GM10248 (cell line): ENCODE measurements at regions not wholly inside any gene's neighbourhood (a gene's known extent, or its start where the extent isn't known, plus 50 kb on each side); places are given as distances from the start of the nearest gene placed in this dataset.
"Not testable (repeated sequence)": the region's sequence is repeated elsewhere in the genome, so short reads cannot be mapped to it uniquely, and the experiment has no call there.

Experiments
- CTCF ChIA-PET: fragments of 300-600 bp; sonication (Branson Sonifier 250); formaldehyde crosslinking; extraction: SDS; loops from one replicate; lab custom pipeline; 2021; ENCODE audit warnings: antibody characterized with exemption; lab: Yijun Ruan, JAX
- POLR2A ChIA-PET: fragments of 350-650 bp; sonication (Branson Sonifier 250); formaldehyde crosslinking; extraction: SDS; loops from one replicate; lab custom pipeline; 2020; ENCODE audit warnings: antibody characterized with exemption; lab: Yijun Ruan, JAX
- DNase-seq: peaks from one replicate; pipeline ENCODE4 v3.0.0; 2012; ENCODE audit errors: extremely low spot score
- TF ChIP-seq, protein P1 (sequence below): IDR thresholded peaks from 2 replicates; pipeline ENCODE4 v1.5.1; 2012; ENCODE audit warnings: mild to moderate bottlenecking, low read depth; ENCODE audit errors: extremely low read depth, missing control alignments, control extremely low read depth

DNA sequence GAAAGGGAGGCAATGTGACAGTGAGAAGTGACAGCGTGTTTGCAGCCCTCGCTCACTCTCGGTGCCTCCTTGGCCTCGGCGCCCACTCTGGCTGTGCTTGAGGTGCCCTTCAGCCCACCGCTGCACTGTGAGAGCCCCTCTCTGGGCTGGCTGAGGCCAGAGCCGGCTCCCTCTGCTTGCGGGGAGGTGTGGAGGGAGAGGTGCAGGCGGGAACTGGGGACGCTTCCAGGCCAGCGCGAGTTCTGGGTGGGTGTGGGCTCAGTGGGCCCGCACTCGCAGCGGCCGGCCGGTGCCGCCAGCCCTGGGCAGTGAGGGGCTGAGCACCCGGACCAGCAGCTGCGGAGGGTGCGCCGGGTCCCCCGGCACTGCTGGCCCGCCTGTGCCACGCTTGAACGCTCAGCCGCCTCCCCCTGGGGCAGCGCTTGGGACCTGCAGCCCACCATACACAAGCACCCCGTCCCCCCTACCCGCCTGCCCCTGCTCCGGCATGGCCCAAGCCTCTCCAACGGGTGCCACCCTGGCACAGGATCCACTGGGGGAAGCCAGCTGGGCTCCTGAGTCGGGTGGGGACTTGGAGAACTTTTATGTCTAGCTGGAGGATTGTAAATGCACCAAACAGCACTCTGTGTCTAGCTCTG lies 1142.8 kb upstream of the INTU start:
- POLR2A ChIA-PET, result no interaction called here
- TF ChIP-seq, protein P1, sequence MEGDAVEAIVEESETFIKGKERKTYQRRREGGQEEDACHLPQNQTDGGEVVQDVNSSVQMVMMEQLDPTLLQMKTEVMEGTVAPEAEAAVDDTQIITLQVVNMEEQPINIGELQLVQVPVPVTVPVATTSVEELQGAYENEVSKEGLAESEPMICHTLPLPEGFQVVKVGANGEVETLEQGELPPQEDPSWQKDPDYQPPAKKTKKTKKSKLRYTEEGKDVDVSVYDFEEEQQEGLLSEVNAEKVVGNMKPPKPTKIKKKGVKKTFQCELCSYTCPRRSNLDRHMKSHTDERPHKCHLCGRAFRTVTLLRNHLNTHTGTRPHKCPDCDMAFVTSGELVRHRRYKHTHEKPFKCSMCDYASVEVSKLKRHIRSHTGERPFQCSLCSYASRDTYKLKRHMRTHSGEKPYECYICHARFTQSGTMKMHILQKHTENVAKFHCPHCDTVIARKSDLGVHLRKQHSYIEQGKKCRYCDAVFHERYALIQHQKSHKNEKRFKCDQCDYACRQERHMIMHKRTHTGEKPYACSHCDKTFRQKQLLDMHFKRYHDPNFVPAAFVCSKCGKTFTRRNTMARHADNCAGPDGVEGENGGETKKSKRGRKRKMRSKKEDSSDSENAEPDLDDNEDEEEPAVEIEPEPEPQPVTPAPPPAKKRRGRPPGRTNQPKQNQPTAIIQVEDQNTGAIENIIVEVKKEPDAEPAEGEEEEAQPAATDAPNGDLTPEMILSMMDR, result no peak
- DNase-seq, result no peak
- CTCF ChIA-PET, result no interaction called here

DNA sequence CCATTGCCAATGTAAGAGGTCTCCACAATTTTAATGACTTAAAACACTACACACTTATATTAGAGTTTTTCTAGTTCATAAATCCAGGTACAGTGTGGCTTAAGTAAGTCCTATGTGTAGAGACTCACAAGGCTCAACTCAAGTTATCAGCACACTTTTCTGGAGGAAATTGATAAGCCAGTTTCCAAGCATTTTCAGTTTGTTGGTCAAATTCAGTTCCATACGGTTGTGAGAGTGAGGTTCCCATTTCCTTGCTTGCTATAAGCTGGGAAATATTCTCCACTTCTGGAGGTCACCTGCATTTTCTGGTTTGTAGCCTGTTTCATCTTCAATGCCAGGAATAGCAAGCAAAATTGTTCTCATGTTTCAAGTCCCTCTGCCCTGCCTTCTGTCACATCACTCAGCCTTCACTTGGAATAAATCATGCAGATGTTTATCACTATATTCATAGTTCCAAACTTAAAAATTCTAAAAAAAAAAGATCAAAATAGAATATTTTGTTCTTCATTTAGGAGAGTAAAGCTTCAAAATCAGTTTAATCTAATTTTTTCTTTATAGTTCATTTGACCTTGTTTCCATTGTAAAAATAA lies 1137.5 kb upstream of the INTU start:
- DNase-seq, result no peak
- TF ChIP-seq, protein P1, result no peak
- POLR2A ChIA-PET, result no interaction called here
- CTCF ChIA-PET, result no interaction called here

DNA sequence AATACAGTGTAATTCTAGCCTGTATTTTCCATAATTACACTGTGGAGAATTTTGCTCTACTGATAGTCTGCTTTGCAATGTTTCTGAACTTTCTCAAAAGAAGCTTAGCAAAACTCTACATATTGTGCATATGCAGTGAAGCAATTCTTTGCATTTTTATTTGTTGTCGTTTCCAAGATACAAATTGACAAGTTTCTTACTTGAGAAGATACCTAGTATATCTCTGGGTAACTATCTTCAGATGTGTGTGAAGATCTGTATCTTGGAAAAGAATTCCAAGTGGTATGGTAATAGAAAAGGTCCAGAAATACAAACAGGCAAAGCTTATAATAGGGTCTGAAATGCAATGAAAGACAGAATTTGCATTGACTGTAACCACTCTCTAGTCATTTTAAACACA lies 1119.8 kb upstream of the INTU start:
- no peak for DNase-seq
- ChIA-PET POLR2A (no interaction called here), CTCF (no interaction called here)
- TF ChIP-seq, protein P1, result no peak

DNA sequence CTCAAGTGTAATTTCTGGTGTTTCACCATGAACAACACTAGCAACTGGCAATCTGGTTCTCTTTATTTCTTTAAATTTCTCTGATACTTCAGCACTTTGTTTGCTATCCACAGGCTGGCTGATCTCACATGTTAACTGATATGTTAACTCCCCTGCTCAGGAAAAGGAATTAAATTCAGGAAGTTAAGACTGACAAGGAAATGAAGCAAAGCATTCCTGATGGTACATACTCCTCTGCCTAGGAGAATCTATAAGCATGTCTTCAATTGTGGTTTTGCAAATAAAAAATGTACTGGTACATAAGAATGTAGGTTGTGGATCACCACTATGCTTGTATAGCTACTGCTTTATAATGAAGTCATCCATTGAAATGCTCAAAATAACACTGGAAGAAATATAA lies 1119.2 kb upstream of the INTU start:
- CTCF ChIA-PET, result no interaction called here
- POLR2A ChIA-PET, result no interaction called here
- TF ChIP-seq, protein P1, result no peak
- DNase-seq, result no peak

DNA sequence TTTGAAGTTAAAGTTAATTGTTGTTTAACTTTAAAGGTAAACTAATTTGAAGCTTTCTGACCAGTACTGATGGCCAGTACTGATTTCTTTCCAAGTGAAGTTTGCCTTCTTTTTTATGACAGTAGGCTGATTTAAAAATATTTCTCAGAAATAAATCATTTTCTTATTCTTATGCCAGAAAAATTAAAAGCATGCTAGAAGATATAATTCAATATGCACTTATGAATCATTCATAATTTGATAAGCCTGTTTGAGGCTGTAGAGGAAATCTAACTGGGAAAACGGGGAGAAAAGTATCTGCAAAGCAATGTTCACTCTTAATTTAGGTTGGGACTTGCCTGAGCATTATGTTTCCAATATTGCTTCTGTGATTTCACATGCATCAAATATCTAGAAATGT lies 1112.0 kb upstream of the INTU start:
- CTCF ChIA-PET, result no interaction called here
- POLR2A ChIA-PET, result no interaction called here

DNA sequence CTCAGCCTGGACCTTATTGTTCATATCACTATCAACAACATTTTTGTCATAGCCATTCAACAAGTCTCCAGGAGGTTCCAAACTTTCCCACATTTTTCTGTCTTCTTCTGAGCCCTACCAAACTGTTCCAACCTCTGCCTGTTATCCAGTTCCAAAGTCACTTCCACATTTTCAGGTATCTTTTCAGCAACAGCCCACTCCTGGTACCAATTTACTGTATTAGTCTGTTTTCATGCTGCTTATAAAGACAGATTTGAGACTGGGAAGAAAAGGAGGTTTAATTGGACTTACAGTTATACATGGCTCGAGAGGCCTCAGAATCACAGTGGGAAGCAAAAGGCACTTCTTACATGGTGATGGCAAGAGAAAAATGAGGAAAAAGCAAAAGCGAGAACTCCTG lies 1107.4 kb upstream of the INTU start:
- CTCF ChIA-PET, POLR2A ChIA-PET, DNase-seq: not testable (repeated sequence)

More for the DNA sequence above, 1112.0 kb upstream of the INTU start:
- DNase-seq, result no peak
- TF ChIP-seq, protein P1, result no peak

DNA sequence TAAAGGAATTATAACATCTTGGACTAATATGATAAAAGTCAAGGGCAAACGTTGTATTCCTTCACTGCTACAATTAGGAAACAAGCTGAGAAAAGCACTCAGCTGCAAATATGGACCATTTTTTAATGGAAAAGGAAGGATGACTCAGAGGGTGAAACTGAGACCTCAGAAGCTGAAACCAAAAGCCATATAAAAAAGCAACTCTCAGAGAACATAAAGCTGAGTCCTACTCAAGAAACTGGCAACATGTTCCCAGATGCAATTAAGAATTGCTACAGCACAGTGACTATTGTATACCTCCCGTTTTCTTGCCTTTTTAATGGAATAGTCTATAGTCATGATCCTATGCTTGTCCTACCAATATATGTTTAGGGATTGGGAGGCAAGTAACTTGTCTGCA lies 1106.4 kb upstream of the INTU start:
- TF ChIP-seq, protein P1, result no peak
- POLR2A ChIA-PET, result no interaction called here
- DNase-seq, result no peak
- CTCF ChIA-PET, result interaction anchor here (1.4 kb wide), 1 partner anchor 17 kb away, joined by 3 read pairs; no protein-coding TSS in a partner anchor
